Mesodermal cell (in vitro differentiated cells): ENCODE measurements at regions not wholly inside any gene's neighbourhood (a gene's known extent, or its start where the extent isn't known, plus 50 kb on each side); places are given as distances from the start of the nearest gene placed in this dataset.

Experiments used
- H3K27ac ChIP-seq: 2 replicates; pipeline ENCODE4 v1.7.0; 2013; ENCODE audit warnings: mild to moderate bottlenecking, low read depth, low read length, moderate library complexity; ENCODE audit not compliant: severe bottlenecking
- H3K36me3 ChIP-seq: 2 replicates; pipeline ENCODE4 v1.7.1; 2013; ENCODE audit warnings: mild to moderate bottlenecking, low read length, moderate library complexity; ENCODE audit not compliant: control insufficient read depth, insufficient read depth
- H3K4me1 ChIP-seq: one replicate; pipeline ENCODE4 v1.7.1; 2013; ENCODE audit warnings: mild to moderate bottlenecking, low read length; ENCODE audit not compliant: insufficient read depth, control insufficient read depth, poor library complexity, severe bottlenecking
- H3K4me3 ChIP-seq: 2 replicates; pipeline ENCODE4 v1.7.0; 2013; ENCODE audit warnings: low read length, control low read depth, mild to moderate bottlenecking; ENCODE audit not compliant: insufficient read depth, poor library complexity, severe bottlenecking; ENCODE audit errors: extremely low read depth
- H3K9me3 ChIP-seq: 2 replicates; pipeline ENCODE4 v1.7.1; 2013; ENCODE audit warnings: mild to moderate bottlenecking, low read length, moderate library complexity; ENCODE audit not compliant: control insufficient read depth
- WGBS, 2 experiments: methylation state at CpG; one replicate each; pipeline ENCODE4 v1.1.5; 2013; ENCODE audit warnings: missing lambda C conversion rate in 2 of 2; ENCODE audit not compliant: insufficient coverage in 2 of 2; 5-methylcytosine and 5-hydroxymethylcytosine counted together

GRCh38 chr5:165157219-165157618 is 1651.8 kb downstream of the MAT2B start:
- H3K9me3 ChIP-seq = no peaks in the 10 kb centered on the region
- no peak overlapping the region for H3K4me3 ChIP-seq
- H3K27ac ChIP-seq = no peak overlapping the region
- 100% methylated on average over 1 of the region's 1 CpG for WGBS, 2 experiments
- H3K4me1 ChIP-seq = no peaks in the 10 kb centered on the region
- H3K36me3 ChIP-seq = no peaks in the 10 kb centered on the region

GRCh38 chr5:165161204-165161603 is 1655.8 kb downstream of the MAT2B start:
- 85 to 93% methylated on average over 5 to 6 of the region's 6 CpGs for WGBS, 2 experiments
- no peak overlapping the region for H3K4me3 ChIP-seq
- no peaks in the 10 kb centered on the region for H3K4me1 ChIP-seq
- no peak overlapping the region for H3K27ac ChIP-seq
- H3K36me3 ChIP-seq = no peaks in the 10 kb centered on the region
- H3K9me3 ChIP-seq = no peaks in the 10 kb centered on the region

- H3K4me1 ChIP-seq = no peaks in the 10 kb centered on the region
- no peaks in the 10 kb centered on the region for H3K36me3 ChIP-seq
- 100% methylated on average over 1 of the region's 2 CpGs; no CpG with 5 or more reads in 1 of the 2 experiments for WGBS, 2 experiments
- no peak overlapping the region for H3K4me3 ChIP-seq
- H3K9me3 ChIP-seq = no peaks in the 10 kb centered on the region
- no peak overlapping the region for H3K27ac ChIP-seq
These were observed 1658.4 kb downstream of the MAT2B start for GRCh38 chr5:165163861-165164260.

GRCh38 chr5:165173651-165174050 is 1668.2 kb downstream of the MAT2B start:
- no CpG with 5 or more reads among the region's 2 CpGs for WGBS, 2 experiments
- H3K9me3 ChIP-seq = no peaks in the 10 kb centered on the region
- H3K36me3 ChIP-seq = no peaks in the 10 kb centered on the region
- no peak overlapping the region for H3K4me3 ChIP-seq
- H3K4me1 ChIP-seq = no peaks in the 10 kb centered on the region
- H3K27ac ChIP-seq = no peak overlapping the region

- no peaks in the 10 kb centered on the region for H3K36me3 ChIP-seq
- WGBS, 2 experiments = no CpG with 5 or more reads among the region's 2 CpGs
- H3K4me1 ChIP-seq = no peaks in the 10 kb centered on the region
- no peaks in the 10 kb centered on the region for H3K9me3 ChIP-seq
- H3K4me3 ChIP-seq = no peak overlapping the region
- no peak overlapping the region for H3K27ac ChIP-seq
These were observed 1669.6 kb downstream of the MAT2B start for GRCh38 chr5:165175041-165175440.

GRCh38 chr5:165184183-165184582 is 1678.8 kb downstream of the MAT2B start:
- H3K4me1 ChIP-seq = no peaks in the 10 kb centered on the region
- 82 to 100% methylated on average over 2 of the region's 2 CpGs for WGBS, 2 experiments

GRCh38 chr5:165185716-165186115 is 1680.3 kb downstream of the MAT2B start:
- Histone ChIP-seq H3K4me3 (no peak overlapping the region), H3K4me1 (no peaks in the 10 kb centered on the region), H3K36me3 (no peaks in the 10 kb centered on the region), H3K9me3 (no peaks in the 10 kb centered on the region), H3K27ac (no peak overlapping the region)
- 100% methylated on average over 2 of the region's 2 CpGs; no CpG with 5 or more reads in 1 of the 2 experiments for WGBS, 2 experiments

More at GRCh38 chr5:165184183-165184582, 1678.8 kb downstream of the MAT2B start:
- no peaks in the 10 kb centered on the region for H3K36me3 ChIP-seq
- H3K9me3 ChIP-seq = no peaks in the 10 kb centered on the region
- no peak overlapping the region for H3K4me3 ChIP-seq
- H3K27ac ChIP-seq = no peak overlapping the region

- H3K4me1 ChIP-seq = no peaks in the 10 kb centered on the region
- H3K9me3 ChIP-seq = no peaks in the 10 kb centered on the region
- no peak overlapping the region for H3K27ac ChIP-seq
- H3K36me3 ChIP-seq = no peaks in the 10 kb centered on the region
- no peak overlapping the region for H3K4me3 ChIP-seq
These were observed 1682.4 kb downstream of the MAT2B start for GRCh38 chr5:165187815-165188214.

- no peaks in the 10 kb centered on the region for H3K9me3 ChIP-seq
- H3K27ac ChIP-seq = no peak overlapping the region
- no peak overlapping the region for H3K4me3 ChIP-seq
- no peaks in the 10 kb centered on the region for H3K36me3 ChIP-seq
- no CpG with 5 or more reads among the region's 1 CpG for WGBS, 2 experiments
- no peaks in the 10 kb centered on the region for H3K4me1 ChIP-seq
These were observed 1683.2 kb downstream of the MAT2B start for GRCh38 chr5:165188556-165189175.

GRCh38 chr5:165196961-165197360 is 1691.5 kb downstream of the MAT2B start:
- Histone ChIP-seq H3K27ac (no peak overlapping the region), H3K4me1 (no peaks in the 10 kb centered on the region), H3K4me3 (no peak overlapping the region), H3K9me3 (no peaks in the 10 kb centered on the region), H3K36me3 (no peaks in the 10 kb centered on the region)
- WGBS, 2 experiments = 78 to 87% methylated on average over 1 of the region's 3 CpGs

- 86 to 92% methylated on average over 2 to 3 of the region's 3 CpGs for WGBS, 2 experiments
- Histone ChIP-seq H3K4me1 (no peaks in the 10 kb centered on the region), H3K4me3 (no peak overlapping the region), H3K9me3 (no peaks in the 10 kb centered on the region), H3K36me3 (no peaks in the 10 kb centered on the region), H3K27ac (no peak overlapping the region)
These were observed 1696.0 kb downstream of the MAT2B start for GRCh38 chr5:165201369-165201768.
